ENCODE measurements at regions not wholly inside any gene's neighbourhood (a gene's known extent, or its start where the extent isn't known, plus 50 kb on each side); places are given as distances from the start of the nearest gene placed in this dataset.

- TF ChIP-seq TAF1 (IDR thresholded peaks at IDR 0.05; ENCODE audit: low read depth): no peak
- TF ChIP-seq MAX (IDR thresholded peaks at IDR 0.05): no peak
- no peak for TF ChIP-seq REST (IDR thresholded peaks at IDR 0.05; ENCODE audit: low read depth)
- TF ChIP-seq ZBTB7A (IDR thresholded peaks at IDR 0.05; ENCODE audit: low read depth): no peak
- no peak for TF ChIP-seq CEBPB (IDR thresholded peaks at IDR 0.05)
- no peak for TF ChIP-seq NFIC (IDR thresholded peaks at IDR 0.05)
These were observed 395.6 kb downstream of the SETD4 start for GRCh38 chr21:35664683-35665082.

GRCh38 chr21:35663856-35664606, 396.3 kb downstream of the SETD4 start:
- TF ChIP-seq MAX (IDR thresholded peaks at IDR 0.05) (no peak), NFIC (IDR thresholded peaks at IDR 0.05) (no peak), YY1 (IDR thresholded peaks at IDR 0.05; ENCODE audit: low read depth) (no peak), EGR1 (IDR thresholded peaks at IDR 0.05) (no peak), TEAD4 (IDR thresholded peaks at IDR 0.05) (no peak), TCF12 (IDR thresholded peaks at IDR 0.05; ENCODE audit: low read depth) (no peak), ZBTB7A (IDR thresholded peaks at IDR 0.05; ENCODE audit: low read depth) (no peak), REST (IDR thresholded peaks at IDR 0.05; ENCODE audit: low read depth) (no peak), CEBPB (IDR thresholded peaks at IDR 0.05) (no peak), FOXM1 (IDR thresholded peaks at IDR 0.05; ENCODE audit: borderline replicate concordance, low read depth) (no peak), CREB1 (IDR thresholded peaks at IDR 0.05; ENCODE audit: low read depth) (no peak), TAF1 (IDR thresholded peaks at IDR 0.05; ENCODE audit: low read depth) (no peak), USF1 (IDR thresholded peaks at IDR 0.05) (no peak)

- TF ChIP-seq USF1 (IDR thresholded peaks at IDR 0.05) (no peak), EP300 (IDR thresholded peaks at IDR 0.05; ENCODE audit: borderline replicate concordance) (no peak), TAF1 (IDR thresholded peaks at IDR 0.05; ENCODE audit: low read depth) (no peak), ZBTB7A (IDR thresholded peaks at IDR 0.05; ENCODE audit: low read depth) (no peak), FOXM1 (IDR thresholded peaks at IDR 0.05; ENCODE audit: borderline replicate concordance, low read depth) (no peak)
These were observed 402.1 kb downstream of the SETD4 start for GRCh38 chr21:35658242-35658641.

- TF ChIP-seq CEBPB (IDR thresholded peaks at IDR 0.05) (no peak), MAX (IDR thresholded peaks at IDR 0.05) (no peak), REST (IDR thresholded peaks at IDR 0.05; ENCODE audit: low read depth) (no peak), TEAD4 (IDR thresholded peaks at IDR 0.05) (no peak), ZBTB7A (IDR thresholded peaks at IDR 0.05; ENCODE audit: low read depth) (no peak), EGR1 (IDR thresholded peaks at IDR 0.05) (no peak), NFIC (IDR thresholded peaks at IDR 0.05) (no peak), TAF1 (IDR thresholded peaks at IDR 0.05; ENCODE audit: low read depth) (no peak), YY1 (IDR thresholded peaks at IDR 0.05; ENCODE audit: low read depth) (no peak), CREB1 (IDR thresholded peaks at IDR 0.05; ENCODE audit: low read depth) (no peak), USF1 (IDR thresholded peaks at IDR 0.05) (no peak), EP300 (IDR thresholded peaks at IDR 0.05; ENCODE audit: borderline replicate concordance) (no peak), FOXM1 (IDR thresholded peaks at IDR 0.05; ENCODE audit: borderline replicate concordance, low read depth) (no peak), RAD21 (IDR thresholded peaks at IDR 0.05; ENCODE audit: low read depth) (no peak), TCF12 (IDR thresholded peaks at IDR 0.05; ENCODE audit: low read depth) (no peak)
These were observed 407.5 kb downstream of the SETD4 start for GRCh38 chr21:35652872-35653271.

Measured in Ishikawa (cell line).